ENCODE measurements at regions not wholly inside any gene's neighbourhood (a gene's known extent, or its start where the extent isn't known, plus 50 kb on each side); places are given as distances from the start of the nearest gene placed in this dataset.

DNA sequence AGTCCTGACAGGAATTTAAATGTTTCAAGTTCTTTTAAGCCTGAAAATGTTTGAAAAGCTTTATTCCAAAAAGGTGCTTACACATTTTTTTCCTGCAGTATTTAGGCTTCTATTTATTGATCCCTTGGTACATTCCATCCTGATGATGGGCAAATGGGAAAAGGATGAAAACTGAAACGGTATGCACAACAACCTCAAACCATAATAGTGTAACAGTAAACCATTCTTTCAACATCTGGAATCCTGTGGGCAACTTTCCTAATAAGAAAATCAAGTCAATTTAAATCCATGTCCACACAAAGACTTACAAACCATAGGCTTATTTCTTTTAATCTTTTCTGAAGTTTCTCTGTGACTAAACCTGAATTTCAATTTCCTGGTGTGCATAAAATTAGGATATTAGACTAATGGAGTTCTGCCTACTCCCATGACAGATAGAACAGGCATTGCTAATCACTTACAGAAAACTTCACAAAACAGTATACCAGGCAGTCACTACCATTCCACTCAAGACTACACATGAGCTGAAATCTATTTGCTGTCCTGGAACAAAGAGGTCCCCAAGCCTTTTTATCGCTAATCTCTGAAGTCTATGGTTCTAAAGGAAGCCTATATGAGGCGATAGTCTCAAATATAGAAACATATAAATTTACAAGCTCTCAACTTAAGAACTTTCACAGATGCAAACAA, 103.3 kb downstream of the DLEU7 start:
- TF ChIP-seq GATA2 (IDR thresholded peaks at IDR 0.05; ENCODE audit: low read depth, low read length) (no peak), GATA3 (IDR thresholded peaks at IDR 0.05; ENCODE audit: low read depth, low read length) (no peak)

All from SH-SY5Y (cell line).